GM19025 (cell line): ENCODE measurements at regions not wholly inside any gene's neighbourhood (a gene's known extent, or its start where the extent isn't known, plus 50 kb on each side); places are given as distances from the start of the nearest gene placed in this dataset.
A peak's percentile ranks its signal among the peaks of the same experiment; 100 is the strongest.

ENCODE experiments used
- ATAC-seq: cut with Tn5 transposase; IDR thresholded peaks from one replicate; pipeline ENCODE4 v1.9.1; 2021; ENCODE audit warnings: mild to moderate bottlenecking, low read depth, moderate library complexity; ENCODE audit not compliant: unreplicated experiment

DNA sequence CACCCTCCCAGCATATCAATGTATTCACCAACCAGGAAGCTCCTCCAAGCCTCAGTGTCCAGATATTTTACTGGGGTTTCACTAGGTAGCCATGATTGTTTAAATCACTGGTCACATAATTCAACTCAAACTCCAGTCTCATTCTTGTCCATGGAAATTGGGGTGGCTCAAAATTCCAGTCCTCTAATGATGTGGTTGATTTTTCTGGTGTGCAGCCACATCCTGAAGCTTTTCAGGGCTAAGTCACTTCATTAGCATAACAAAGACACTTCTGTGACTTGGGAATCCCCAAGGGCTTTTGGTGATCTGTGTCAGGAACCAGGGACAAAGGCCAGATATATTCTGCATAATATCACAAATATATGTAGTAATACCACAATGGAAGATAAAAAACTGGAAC is 786.9 kb upstream of the IGFBP3 start:
- no peak for ATAC-seq

DNA sequence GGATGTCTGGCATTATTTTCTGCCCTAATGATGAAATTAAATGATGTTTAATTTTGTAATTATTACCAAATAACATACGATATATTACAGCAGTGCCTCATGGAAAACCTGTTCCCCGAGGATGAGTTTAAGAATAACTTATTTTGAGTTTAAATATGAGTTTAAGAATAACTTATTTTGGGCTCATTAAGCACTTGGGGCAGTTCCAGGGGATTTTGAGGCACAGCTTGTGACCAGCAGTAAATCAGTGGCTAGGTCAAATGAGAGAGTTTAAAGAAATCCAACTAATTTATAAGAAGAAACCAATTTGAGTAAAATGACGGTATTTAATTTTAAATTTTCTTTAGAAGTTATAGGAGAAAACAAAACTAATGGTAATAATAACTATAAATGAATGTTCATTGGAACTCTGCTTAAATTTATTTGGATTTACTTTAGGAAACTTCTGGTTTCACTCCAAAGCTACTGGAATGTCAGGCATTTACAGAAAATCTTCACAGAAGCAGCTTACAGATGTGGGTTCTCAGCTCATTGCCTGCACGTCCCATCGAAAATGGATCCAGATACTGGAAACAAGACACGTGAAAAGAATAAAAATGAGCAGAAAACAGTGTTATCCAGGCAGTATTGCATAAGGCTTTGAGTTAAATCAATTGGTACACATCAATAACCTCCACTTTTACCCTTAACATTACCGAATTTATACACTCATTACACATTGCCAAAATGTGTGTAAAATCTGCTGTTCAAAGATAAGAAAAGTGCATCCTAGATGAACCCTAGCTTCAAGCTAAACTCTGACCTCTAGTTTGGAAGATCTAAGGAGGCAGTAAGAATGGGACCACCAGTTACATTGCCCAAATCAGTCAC is 784.5 kb upstream of the IGFBP3 start:
- no peak for ATAC-seq

DNA sequence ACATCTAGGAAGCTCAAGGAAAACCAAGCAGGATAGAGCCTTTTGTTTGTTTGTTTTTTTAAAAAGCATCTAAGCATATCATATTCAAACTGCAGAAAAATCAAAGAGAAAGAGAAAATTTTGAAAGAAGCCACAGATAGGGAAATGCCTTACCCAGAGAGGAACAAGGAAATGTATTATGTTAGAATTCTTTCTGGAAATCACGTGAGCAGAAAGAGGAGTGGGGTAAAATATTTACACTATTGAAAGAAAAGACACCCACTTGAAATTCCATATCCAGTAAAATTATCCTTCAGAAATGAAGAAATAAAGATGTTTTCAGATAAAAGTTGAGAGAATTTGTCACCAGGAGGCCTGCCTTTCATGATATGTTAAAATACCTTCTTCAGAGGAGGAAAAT is 775.7 kb upstream of the IGFBP3 start:
- no peak for ATAC-seq

DNA sequence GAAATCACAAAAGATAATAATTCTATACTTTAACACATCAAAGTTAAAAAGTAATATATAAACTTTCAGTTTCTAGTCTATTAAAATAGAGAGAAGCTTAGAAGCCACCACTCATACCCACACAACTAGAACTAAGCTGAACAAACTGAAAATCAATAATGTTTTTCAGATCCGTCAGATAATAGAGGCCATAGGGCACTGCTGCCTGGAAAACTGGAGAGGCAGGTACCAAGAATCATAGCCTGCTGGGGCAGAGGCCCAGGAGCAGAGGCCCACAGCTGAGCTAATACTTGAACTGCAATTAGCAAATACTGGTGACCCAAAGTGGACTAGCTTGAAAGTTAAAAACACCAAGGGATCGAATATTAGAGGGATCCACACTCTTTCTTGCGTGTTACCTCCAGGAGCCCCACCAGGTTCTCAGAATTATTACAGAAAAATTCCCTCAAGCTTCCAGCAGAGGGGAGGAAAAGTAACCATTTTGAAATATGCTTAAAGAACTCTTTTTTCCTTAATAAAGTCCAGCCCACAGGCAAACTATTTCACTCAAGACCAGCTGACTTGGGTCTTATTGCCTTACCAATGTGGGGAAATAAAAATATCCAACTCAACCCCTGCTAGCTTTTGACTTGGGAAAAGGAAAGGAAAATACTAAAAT is 774.1 kb upstream of the IGFBP3 start:
- no peak for ATAC-seq

DNA sequence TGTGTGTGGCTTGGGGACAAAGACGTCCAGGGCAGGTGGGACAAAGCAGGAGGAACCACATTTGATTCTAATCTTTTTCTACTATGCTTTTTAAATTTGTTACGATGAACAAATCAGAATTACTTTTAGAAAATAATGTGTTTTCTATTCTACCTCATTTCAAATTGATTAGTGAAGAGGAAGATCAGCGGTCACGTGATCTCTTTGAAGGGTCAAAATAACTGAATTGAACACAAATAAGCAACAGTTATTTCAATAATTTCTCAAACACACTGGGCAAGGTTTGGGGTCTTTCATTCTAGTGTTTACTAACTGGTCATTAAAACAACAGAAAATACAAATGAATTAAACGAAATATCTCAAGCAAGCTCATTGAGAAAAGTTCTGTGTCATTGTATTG is 773.0 kb upstream of the IGFBP3 start:
- ATAC-seq = no peak

DNA sequence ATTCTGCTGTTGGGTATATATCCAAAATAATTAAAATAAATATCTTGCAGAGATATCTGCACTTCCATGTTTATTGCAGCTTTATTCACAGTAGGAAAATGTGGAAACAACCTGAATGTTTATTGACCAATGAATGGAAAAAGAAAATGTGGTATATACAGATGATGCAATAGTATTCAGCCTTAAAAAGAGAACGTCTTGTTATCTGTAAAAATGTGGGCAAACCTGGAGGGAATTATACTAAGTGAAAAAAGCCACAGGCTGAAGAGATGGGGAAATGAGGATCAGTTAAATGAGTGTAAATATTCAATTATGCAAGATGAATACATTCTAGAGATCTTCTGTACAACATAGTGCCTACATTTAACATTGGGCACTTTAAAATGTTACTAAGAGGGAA is 766.1 kb upstream of the IGFBP3 start:
- no peak for ATAC-seq

DNA sequence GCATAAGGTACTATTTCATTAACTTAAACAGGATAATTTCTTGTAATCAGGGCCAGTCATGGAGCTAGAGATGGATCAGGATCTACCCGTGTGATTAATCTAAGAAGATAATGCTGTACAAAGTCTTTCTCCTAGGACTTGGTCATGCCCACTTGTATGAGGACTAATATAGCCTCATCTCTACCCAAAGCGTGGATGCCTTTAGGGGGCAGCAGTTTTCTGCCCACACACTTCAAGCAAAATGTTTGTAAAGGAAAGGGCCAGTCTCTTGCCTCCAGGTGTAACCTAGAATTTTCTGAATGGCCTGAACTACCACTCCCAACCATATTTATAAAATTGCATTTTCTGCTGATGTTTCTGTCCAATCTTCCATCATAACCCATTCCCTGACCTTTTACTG is 764.0 kb upstream of the IGFBP3 start:
- ATAC-seq = no peak

DNA sequence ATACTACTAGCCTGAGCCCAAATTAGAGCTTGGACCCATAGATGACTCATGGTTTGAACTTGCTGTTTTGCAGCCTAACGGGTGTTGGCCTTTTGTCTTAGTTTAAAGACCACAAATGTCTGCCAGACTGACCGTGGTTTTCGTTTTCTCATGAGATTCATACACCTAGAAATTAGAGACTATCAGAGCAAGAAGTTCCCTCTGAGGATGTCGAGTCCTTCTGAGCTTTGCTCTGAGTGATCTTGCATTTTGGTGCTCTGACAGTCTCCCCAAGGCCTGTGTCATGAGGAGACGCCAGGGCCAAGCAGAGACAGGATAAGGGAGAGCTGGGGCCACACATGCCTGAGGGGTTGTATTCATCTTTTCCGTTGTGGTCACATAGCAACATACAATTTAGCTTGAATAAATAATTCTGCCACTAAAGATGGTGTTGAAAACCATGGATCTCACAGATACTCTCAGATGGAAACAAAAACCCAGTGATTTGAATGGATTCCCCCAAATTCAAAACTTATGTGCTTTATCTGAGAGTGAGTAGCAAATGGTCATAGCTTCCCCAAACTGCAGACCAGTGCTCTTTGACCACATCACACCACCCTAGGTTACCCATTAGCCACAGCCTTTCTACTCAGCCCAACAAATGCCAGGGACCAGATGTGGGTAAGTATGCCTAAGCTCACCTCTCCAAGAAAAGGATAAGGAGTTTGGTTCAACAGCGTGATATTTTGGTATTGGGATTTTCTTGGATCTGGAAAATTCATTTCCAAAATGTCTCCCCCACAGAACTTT is 762.0 kb upstream of the IGFBP3 start:
- peak; percentile 50 for ATAC-seq

DNA sequence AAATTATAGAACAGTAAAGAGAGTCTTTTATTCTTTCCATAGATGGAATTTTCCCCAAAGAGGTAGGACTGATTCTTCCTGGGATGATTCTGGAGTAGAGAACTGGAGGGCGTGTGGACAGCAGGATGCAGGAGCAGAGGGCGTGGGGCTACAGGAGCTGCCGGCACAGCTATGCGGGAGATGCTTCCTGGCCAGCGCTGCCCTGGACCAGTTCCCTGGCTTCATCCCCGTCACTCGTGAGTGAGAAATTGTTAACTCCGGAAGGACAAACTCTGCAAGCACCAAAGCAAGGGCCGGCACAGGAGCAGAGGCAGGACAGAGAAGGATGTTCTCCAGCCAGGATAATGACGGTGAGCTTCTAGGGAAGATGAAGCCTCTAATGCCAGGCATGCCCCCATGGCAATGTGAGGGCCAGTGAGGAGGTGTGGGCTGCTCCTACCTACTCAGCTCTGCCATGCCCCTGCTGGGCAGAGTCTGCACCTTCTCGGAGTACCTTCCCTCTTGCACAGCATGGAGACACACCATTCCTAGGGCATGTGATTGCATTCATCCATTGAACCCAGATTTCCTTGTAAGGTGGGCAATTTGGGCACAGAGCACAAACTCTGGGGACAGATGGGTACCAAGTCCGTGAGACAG is 760.9 kb upstream of the IGFBP3 start:
- no peak for ATAC-seq

DNA sequence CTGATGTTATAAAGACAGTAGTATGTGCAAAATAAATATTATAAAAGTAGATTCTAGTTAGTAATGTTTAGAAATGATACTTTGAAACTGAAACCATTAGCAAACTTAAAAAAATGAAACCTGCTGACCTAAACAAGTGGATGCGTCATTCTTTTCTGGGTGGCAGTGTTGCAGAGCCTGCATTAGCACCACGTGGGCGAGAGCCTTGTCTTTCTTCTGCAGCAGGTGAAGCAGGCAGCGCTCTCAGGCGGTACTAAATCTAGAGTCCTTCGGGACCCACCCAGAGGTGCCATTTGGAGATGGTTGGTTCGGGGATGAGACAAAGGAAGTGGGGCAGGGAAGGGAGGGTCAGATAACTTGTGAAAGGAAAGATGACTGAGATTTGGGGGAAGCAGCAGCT is 759.1 kb upstream of the IGFBP3 start:
- ATAC-seq = no peak

DNA sequence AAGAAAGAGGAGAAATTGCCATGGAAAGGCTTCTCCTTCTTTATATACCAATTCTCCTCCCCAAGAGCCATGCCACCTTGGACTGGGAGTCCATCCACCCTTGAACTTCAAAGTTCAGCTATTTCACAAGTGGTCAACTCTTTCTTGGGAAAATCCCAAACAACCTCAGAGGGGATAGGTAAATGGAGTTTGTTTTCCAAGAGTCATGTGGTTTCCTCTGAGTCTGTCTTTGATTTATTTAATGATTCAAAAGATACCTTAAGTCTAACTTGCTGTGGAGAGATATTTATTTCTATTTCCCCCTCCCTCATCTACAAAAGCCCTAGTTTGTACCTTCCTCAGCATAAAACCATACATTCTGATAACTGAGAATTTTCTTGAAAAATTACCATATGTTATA is 758.6 kb upstream of the IGFBP3 start:
- ATAC-seq = no peak

DNA sequence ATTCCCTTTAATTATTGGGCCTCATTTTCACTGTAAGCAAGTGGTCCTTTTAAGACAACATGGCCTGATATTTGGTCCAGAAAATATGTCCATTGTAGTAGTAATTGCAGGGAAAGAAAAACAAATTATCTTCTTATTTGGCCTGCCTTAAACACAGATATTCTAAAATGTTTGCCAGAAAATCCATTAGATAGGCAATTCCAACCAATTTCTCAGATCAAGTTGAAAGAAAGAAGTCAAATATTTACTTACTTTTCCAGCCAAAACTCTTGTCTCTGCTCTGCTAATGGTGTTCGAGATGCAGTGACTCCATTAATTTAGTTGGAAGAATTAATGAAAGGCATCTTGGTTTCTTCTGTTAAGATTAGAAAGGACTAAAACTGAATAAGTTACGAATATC is 757.3 kb upstream of the IGFBP3 start:
- no peak for ATAC-seq

DNA sequence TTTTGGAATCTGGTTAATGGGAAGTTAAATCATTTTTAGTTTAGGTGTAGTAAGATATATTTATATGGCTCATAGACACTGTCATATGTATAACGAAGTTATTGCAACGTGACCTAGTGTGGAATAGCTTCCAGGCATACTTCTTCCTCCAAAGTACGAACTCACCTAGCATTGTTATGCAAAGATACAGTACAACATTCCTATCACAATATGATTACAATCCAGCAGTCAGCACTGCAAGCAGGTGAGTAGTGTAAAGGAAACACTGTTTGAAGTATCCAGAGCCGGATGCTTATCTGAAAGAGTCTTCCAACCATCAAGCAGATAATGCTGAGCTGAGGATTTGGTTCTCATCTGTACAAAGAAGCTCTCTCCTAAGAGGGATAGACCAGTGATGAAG is 754.4 kb upstream of the IGFBP3 start:
- no peak for ATAC-seq

DNA sequence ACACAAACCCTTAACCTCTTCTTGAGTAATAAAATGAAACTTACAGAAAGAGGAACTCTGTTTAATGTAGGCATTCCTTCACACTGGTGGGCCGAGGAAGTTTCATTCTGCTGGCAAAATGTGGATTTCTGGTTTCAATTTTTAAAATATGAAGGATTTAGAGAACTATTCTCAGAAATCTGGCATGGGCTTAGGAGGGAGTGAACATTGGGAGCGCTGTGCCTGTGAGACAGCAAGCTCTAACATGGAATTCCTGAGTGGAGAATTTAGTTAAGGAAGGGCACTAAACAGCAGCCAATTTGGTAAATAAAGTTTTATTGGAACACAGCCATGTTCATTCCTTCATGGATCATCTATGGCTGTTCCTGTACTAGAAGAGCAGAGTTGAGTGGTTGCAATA is 751.8 kb upstream of the IGFBP3 start:
- no peak for ATAC-seq

DNA sequence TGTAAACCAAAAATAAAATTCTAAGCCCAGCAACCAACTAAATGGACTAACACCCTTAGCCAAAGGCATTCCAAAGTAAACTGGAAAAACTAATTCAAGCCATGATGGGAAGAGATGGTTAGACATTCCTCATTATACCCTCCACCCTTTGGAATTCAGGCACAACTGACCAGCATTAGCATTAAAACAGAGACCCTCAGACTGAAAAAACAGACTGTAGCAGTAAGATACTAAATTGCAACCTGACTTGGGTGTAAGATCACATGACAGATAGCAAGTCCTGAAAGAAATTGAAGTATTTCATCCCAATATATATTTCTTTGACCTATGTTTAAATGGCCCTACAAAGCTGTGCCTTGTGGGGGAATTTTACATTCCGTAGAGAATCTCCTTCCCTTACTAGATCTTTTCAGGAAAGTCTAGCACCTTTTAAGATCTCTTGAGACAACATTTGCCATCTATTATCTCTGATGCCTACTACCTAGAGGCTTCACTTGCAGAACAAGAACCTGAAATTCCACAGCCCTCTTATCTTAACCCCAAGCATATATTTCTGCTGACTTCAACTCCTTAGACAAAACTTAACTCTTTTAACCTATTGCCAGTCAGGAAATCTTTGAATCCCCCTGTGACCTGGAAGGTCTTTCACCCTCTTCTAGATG is 750.2 kb upstream of the IGFBP3 start:
- ATAC-seq = no peak

DNA sequence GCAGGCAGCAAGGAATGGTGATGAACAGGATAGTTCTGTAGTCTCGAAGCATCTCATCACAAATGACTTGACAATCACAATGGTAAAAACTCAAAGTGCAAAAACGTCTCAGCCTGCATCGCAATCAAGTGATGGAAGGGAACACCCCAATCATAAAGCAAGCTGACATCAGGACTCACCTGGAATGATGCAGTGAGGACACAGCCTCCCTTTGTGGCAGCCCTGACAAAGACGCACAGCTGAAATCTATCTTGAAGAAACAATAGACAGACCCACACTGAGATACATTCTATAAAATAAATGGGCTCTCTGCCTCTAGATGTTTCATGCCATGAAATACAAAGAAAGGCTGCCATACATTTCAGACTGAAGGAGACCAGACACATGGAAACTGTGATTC is 748.0 kb upstream of the IGFBP3 start:
- ATAC-seq = no peak

DNA sequence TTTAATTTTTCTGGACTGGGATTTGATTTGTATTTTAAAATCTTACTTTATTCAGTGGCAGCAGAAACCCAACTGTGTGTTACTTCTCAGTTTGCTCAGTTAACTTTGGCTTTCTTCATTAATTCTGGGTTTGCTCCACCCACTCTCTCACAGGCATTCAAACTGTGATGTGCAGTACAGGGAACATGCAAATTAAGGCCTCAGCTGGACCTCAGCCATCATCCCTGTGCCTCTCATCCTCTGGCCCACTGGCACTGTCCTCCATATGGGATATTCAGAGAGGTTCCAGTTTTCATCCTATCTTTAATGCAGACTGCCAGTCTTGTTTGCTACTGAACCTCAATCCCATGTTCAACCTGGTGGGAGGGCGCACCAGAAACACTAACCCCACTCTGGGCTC is 743.4 kb upstream of the IGFBP3 start:
- no peak for ATAC-seq

DNA sequence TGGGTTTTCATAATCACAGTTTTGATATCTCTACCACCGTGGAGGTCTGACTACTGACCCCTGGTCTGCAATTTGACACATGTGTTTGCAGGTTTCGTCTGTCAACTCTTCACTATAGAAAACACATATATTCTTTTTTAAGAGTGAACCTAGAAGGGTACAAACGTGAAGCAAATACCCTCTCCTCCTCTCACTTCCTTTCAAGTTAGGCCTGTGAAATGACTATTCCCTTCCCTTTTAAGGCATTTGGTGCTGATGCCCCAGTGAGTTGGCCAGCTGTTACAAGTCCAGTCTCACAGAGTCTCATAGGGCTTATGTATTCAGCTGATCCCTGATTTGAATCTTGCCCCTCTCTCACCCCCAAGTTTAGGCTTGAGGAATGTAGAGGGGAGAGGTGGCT is 742.0 kb upstream of the IGFBP3 start:
- ATAC-seq = peak; percentile 52

DNA sequence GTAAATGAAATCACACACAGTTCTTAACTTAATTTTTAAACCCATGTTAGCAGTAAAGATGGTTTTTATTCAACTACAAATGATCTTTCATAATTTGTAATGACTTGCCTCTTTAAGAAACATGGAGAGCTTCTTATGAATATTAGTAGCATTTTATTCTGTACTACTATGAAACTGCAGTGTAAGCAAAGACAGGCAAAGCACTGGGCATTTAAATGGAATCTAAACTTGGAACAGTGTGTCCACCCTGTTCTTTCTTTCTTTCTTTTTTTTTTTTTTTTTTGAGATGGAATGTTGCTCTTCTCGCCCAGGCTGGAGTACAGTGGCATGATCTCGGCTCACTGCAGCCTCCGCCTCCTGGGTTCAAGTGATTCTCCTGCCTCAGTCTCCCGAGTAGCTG is 740.4 kb upstream of the IGFBP3 start:
- ATAC-seq = no peak

DNA sequence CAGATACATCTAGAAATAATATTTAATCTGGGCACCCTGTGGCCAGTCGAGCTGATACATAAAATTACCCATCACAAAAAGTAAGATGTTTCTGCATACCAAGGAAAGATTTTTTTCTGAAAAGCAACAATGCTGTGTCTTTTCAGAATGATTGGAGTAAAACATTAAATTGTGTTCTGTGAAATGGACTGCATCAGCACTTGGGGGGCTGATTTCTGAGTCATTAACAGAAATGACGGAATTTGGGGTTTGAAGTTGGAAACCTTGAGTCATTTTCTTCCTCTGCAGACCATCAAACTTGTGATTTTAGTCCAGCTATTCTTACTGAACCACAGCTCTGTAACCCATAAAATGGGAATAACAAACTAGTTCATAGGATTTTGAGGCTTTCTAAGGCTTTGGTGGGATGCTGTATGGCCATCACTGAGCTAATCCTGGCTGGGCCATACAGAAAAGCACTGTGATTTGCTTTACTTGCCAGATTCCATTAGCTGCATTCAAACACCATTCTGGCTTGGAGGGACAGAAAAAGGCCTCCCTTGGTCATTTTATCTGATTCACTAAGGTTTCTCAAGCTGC is 739.4 kb upstream of the IGFBP3 start:
- ATAC-seq = no peak
